Islet precursor cell (in vitro differentiated cells): ENCODE measurements at regions not wholly inside any gene's neighbourhood (a gene's known extent, or its start where the extent isn't known, plus 50 kb on each side); places are given as distances from the start of the nearest gene placed in this dataset.

Source experiments
- DNase-seq: peaks from one replicate; pipeline ENCODE4 v3.0.0-alpha.2; 2018

- no peak for DNase-seq
Measured at GRCh38 chr18:65547046-65547445, 203.8 kb upstream of the CDH7 start.

- peak; percentile 39 for DNase-seq
Measured at GRCh38 chr18:65544701-65545100, 206.1 kb upstream of the CDH7 start.

- no peak for DNase-seq
Measured at GRCh38 chr18:65527879-65528633, 222.8 kb upstream of the CDH7 start.

GRCh38 chr18:65526099-65526498 is 224.7 kb upstream of the CDH7 start:
- no peak for DNase-seq

- peak; percentile 51 for DNase-seq
Measured at GRCh38 chr18:65523461-65523860, 227.4 kb upstream of the CDH7 start.

GRCh38 chr18:65522907-65523306 is 227.9 kb upstream of the CDH7 start:
- DNase-seq: no peak

GRCh38 chr18:65516209-65516608 is 234.6 kb upstream of the CDH7 start:
- no peak for DNase-seq

GRCh38 chr18:65498605-65499004 is 252.2 kb upstream of the CDH7 start:
- no peak for DNase-seq

GRCh38 chr18:65487569-65487968 is 263.2 kb upstream of the CDH7 start:
- no peak for DNase-seq

- no peak for DNase-seq
Measured at GRCh38 chr18:65477455-65477854, 273.4 kb upstream of the CDH7 start.

- DNase-seq: no peak
Measured at GRCh38 chr18:65468881-65469280, 281.9 kb upstream of the CDH7 start.

- DNase-seq: no peak
Measured at GRCh38 chr18:65464361-65464760, 286.5 kb upstream of the CDH7 start.

- no peak for DNase-seq
Measured at GRCh38 chr18:65459741-65460140, 291.1 kb upstream of the CDH7 start.

- no peak for DNase-seq
Measured at GRCh38 chr18:65458871-65459270, 291.9 kb upstream of the CDH7 start.

- no peak for DNase-seq
Measured at GRCh38 chr18:65439188-65439587, 311.6 kb upstream of the CDH7 start.

- DNase-seq: no peak
Measured at GRCh38 chr18:65436430-65436829, 314.4 kb upstream of the CDH7 start.

- no peak for DNase-seq
Measured at GRCh38 chr18:65435534-65435933, 315.3 kb upstream of the CDH7 start.

GRCh38 chr18:65429601-65430000 is 321.2 kb upstream of the CDH7 start:
- DNase-seq: no peak

- no peak for DNase-seq
Measured at GRCh38 chr18:65425366-65425765, 325.4 kb upstream of the CDH7 start.

- DNase-seq: no peak
Measured at GRCh38 chr18:65423776-65424175, 327.0 kb upstream of the CDH7 start.

- DNase-seq: no peak
Measured at GRCh38 chr18:65422544-65423136, 328.2 kb upstream of the CDH7 start.

- peak; percentile 91 for DNase-seq
Measured at GRCh38 chr18:65415098-65415497, 335.7 kb upstream of the CDH7 start.

GRCh38 chr18:65414501-65414900 is 336.3 kb upstream of the CDH7 start:
- DNase-seq: no peak

- DNase-seq: no peak
Measured at GRCh38 chr18:65411061-65411460, 339.8 kb upstream of the CDH7 start.

- no peak for DNase-seq
Measured at GRCh38 chr18:65409261-65409660, 341.6 kb upstream of the CDH7 start.
